Tibial nerve (tissue), 4 donors: ENCODE measurements at regions not wholly inside any gene's neighbourhood (a gene's known extent, or its start where the extent isn't known, plus 50 kb on each side); places are given as distances from the start of the nearest gene placed in this dataset.

Source experiments
- DNase-seq, 2 donors: peaks; one replicate each; pipeline ENCODE4 v3.0.0-alpha.2; 2019; ENCODE audit warnings: low spot score in 2 of 2
- H3K27ac ChIP-seq, 4 donors: fragments of 200-600 bp; sonication (generic) in 3 of 4; one replicate each; pipeline ENCODE4 v1.5.1; 2017 to 2019; ENCODE audit warnings: mild to moderate bottlenecking in 1 of 4
- H3K27me3 ChIP-seq, 2 donors: fragments of 200-600 bp; sonication (generic) in 1 of 2; one replicate each; pipeline versions ENCODE4 v1.5.1 to v1.6.0; 2017 to 2019
- H3K36me3 ChIP-seq, 3 donors: fragments of 200-600 bp; sonication (generic); one replicate each; pipeline ENCODE4 v1.5.1; 2018 to 2019
- H3K4me1 ChIP-seq, 4 donors: fragments of 200-600 bp; sonication (generic) in 3 of 4; one replicate each; pipeline ENCODE4 v1.5.1; 2017 to 2019
- H3K4me3 ChIP-seq, 4 donors: fragments of 200-600 bp; sonication (generic) in 3 of 4; one replicate each; pipeline ENCODE4 v1.5.1; 2017 to 2019; ENCODE audit warnings: mild to moderate bottlenecking in 1 of 4, moderate library complexity in 1 of 4
- H3K9me3 ChIP-seq, 4 donors: fragments of 200-600 bp; sonication (generic) in 3 of 4; one replicate each; pipeline ENCODE4 v1.5.1; 2017 to 2019
- CTCF ChIP-seq, 5 experiments: fragments of 200-600 bp in 3 of 5; fragments of 450-650 bp in 2 of 5; sonication (generic) in 3 of 5; IDR thresholded peaks; one replicate each; pipeline ENCODE4 v1.5.1; 2016 to 2019; ENCODE audit warnings: antibody characterized with exemption in 5 of 5, mild to moderate bottlenecking in 3 of 5, moderate library complexity in 2 of 5
- EP300 ChIP-seq, 2 donors: sonication (generic); formaldehyde crosslinking; IDR thresholded peaks; one replicate each; pipeline ENCODE4 v1.6.1; 2017; ENCODE audit warnings: antibody characterized with exemption in 2 of 2, mild to moderate bottlenecking in 1 of 2
- POLR2A ChIP-seq, 2 donors: fragments of 450-650 bp; IDR thresholded peaks; one replicate each; pipeline ENCODE4 v1.6.1; 2017; ENCODE audit warnings: antibody characterized with exemption in 2 of 2, mild to moderate bottlenecking in 2 of 2, moderate library complexity in 2 of 2
- WGBS, 2 donors: methylation state at CpG; one replicate each; pipeline ENCODE4 v1.1.5; 2018; 5-methylcytosine and 5-hydroxymethylcytosine counted together

DNA sequence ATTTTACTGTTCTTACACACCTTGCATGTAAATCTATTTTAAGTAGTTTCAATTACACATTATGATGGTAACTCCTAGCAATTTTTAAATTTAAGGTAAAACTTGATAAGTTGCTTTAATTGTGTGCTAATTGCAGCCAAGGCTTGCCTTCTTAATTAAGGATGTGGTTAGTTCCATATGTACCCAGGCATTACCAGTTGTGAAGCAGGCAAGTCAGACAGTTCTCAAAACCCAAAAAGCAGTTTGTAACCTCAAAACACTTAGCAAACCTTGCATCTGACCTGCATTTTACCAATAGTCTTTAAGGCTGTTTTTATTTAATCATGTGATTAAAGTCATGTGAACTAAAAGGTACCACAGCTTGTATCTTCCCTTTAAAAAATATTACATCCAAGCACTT lies 1159.4 kb downstream of the DSC3 start:
- no peak for DNase-seq

DNA sequence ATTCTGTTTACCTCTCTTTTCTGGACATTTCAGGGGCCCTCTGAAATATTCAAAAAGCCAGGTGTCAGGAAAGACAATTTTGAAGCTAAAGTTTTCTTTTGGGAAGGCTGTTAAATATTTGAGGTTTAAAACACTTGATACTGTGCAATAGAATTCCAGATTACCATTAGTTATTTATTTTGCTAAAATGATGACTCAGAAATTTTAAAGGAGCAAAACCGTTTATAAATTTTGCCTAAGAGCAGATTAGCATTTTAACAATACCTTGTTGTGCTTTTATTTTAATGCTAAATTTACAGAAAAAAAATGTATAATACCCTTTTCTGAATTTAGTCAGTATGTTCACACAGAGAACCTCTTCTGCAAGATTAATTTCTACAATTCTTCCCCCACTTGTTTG lies 1159.9 kb downstream of the DSC3 start:
- TF ChIP-seq CTCF (IDR thresholded peaks at IDR 0.05) (no peak), EP300 (IDR thresholded peaks at IDR 0.05) (no peak)
- Histone ChIP-seq H3K4me3 (no peak overlapping the region), H3K27me3 (no peaks in the 10 kb centered on the region), H3K27ac (no peak overlapping the region), H3K4me1 (no peaks in the 10 kb centered on the region), H3K9me3 (no peaks in the 10 kb centered on the region), H3K36me3 (no peaks in the 10 kb centered on the region)
- DNase-seq: no peak
- 31 to 35% methylated on average over 1 of the region's 1 CpG for WGBS, 2 donors

More for the DNA sequence above, 1159.4 kb downstream of the DSC3 start:
- Histone ChIP-seq H3K36me3 (no peaks in the 10 kb centered on the region), H3K4me1 (no peaks in the 10 kb centered on the region), H3K27me3 (no peaks in the 10 kb centered on the region), H3K9me3 (no peaks in the 10 kb centered on the region), H3K27ac (no peak overlapping the region), H3K4me3 (no peak overlapping the region)
- TF ChIP-seq CTCF (IDR thresholded peaks at IDR 0.05) (no peak), POLR2A (IDR thresholded peaks at IDR 0.05) (no peak)

DNA sequence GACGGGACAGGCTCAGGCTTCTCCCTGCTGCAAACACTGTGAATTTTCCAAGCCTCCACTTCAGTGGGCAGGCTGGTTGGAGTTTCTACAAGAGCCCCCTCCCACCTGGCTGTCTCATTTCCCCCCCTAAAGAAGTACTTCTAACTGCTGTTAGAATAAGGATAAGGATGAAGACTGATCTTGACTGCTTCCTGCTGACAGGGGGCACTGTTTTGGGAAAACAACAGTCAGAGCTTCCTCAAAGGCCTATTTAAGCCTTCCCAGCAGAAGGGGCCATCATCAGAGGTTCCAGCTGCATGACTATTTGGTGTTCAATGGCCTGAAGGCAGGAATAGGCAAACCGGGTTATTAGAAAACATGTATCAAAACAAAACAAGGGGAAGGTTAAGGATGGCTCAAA lies 1162.8 kb downstream of the DSC3 start:
- TF ChIP-seq EP300 (IDR thresholded peaks at IDR 0.05): no peak
- no peak for TF ChIP-seq POLR2A (IDR thresholded peaks at IDR 0.05)
- no peak for TF ChIP-seq CTCF (IDR thresholded peaks at IDR 0.05)
- WGBS, 2 donors: 64 to 76% methylated on average over 2 of the region's 2 CpGs
- Histone ChIP-seq H3K36me3 (no peaks in the 10 kb centered on the region), H3K9me3 (no peaks in the 10 kb centered on the region), H3K27ac (no peak overlapping the region), H3K27me3 (no peaks in the 10 kb centered on the region), H3K4me1 (no peaks in the 10 kb centered on the region), H3K4me3 (no peak overlapping the region)
- no peak for DNase-seq

- H3K36me3 ChIP-seq: no peaks in the 10 kb centered on the region
- 76 to 88% methylated on average over 3 of the region's 3 CpGs for WGBS, 2 donors
These were observed 1167.9 kb downstream of the DSC3 start for GRCh38 chr18:29874519-29875098.

GRCh38 chr18:29873211-29873610 lies 1169.3 kb downstream of the DSC3 start:
- H3K27ac ChIP-seq: no peak overlapping the region
- no peak for DNase-seq
- TF ChIP-seq CTCF (IDR thresholded peaks at IDR 0.05) (no peak), POLR2A (IDR thresholded peaks at IDR 0.05) (no peak), EP300 (IDR thresholded peaks at IDR 0.05) (no peak)

More at GRCh38 chr18:29874519-29875098, 1167.9 kb downstream of the DSC3 start:
- TF ChIP-seq CTCF (IDR thresholded peaks at IDR 0.05) (peak in 3 of 5 experiments; percentile 22 to 42 (median 23)), EP300 (IDR thresholded peaks at IDR 0.05) (no peak)
- DNase-seq: no peak
- Histone ChIP-seq H3K9me3 (no peaks in the 10 kb centered on the region), H3K4me3 (no peak overlapping the region), H3K4me1 (no peaks in the 10 kb centered on the region), H3K27ac (no peak overlapping the region), H3K27me3 (no peaks in the 10 kb centered on the region)

More at GRCh38 chr18:29873211-29873610, 1169.3 kb downstream of the DSC3 start:
- no peaks in the 10 kb centered on the region for H3K4me1 ChIP-seq
- no peaks in the 10 kb centered on the region for H3K36me3 ChIP-seq
- WGBS, 2 donors: 94 to 96% methylated on average over 8 of the region's 8 CpGs
- no peak overlapping the region for H3K4me3 ChIP-seq
- H3K9me3 ChIP-seq: no peaks in the 10 kb centered on the region
- H3K27me3 ChIP-seq: no peaks in the 10 kb centered on the region
